ENCODE measurements at regions not wholly inside any gene's neighbourhood (a gene's known extent, or its start where the extent isn't known, plus 50 kb on each side); places are given as distances from the start of the nearest gene placed in this dataset.

GRCh38 chr5:86865256-86865785 lies 247.6 kb downstream of the COX7C start:
- Histone ChIP-seq H3K36me3 (replicated peaks in 1 of 2; ENCODE audit: control extremely low read depth in 1 of 2, control insufficient read depth in 1 of 2, extremely low read depth in 1 of 2, insufficient read depth in 2 of 2, low read length in 1 of 2) (no peaks in the 10 kb centered on the region), H3K27ac (ENCODE audit: low read length in 2 of 2) (no peak overlapping the region), H3K27me3 (replicated peaks in 1 of 4; ENCODE audit: control extremely low read depth in 1 of 4, control insufficient read depth in 3 of 4, insufficient read depth in 4 of 4, low read length in 3 of 4) (no peaks in the 10 kb centered on the region), H3K79me2 (ENCODE audit: control insufficient read depth, insufficient read depth, low read length) (no peaks in the 10 kb centered on the region), H3K9ac (ENCODE audit: low read length) (no peak overlapping the region), H3K9me3 (ENCODE audit: control extremely low read depth in 1 of 3, control insufficient read depth in 2 of 3, insufficient read depth in 1 of 3, low read length in 2 of 3) (no peaks in the 10 kb centered on the region), H4K20me1 (ENCODE audit: control insufficient read depth, insufficient read depth, low read length, poor library complexity, severe bottlenecking) (no peaks in the 10 kb centered on the region), H2AFZ (ENCODE audit: insufficient read depth, low read depth, low read length, poor library complexity, severe bottlenecking) (no peak overlapping the region), H3K4me3 (ENCODE audit: control extremely low read depth in 1 of 5, extremely low read depth in 1 of 5, insufficient read depth in 1 of 5, low read depth in 2 of 5, low read length in 4 of 5) (no peak overlapping the region), H3K4me1 (ENCODE audit: control insufficient read depth in 2 of 2, insufficient read depth in 2 of 2, low read length in 2 of 2) (no peaks in the 10 kb centered on the region), H3K4me2 (replicated peaks; ENCODE audit: low read depth, low read length, poor library complexity, severe bottlenecking) (no peak overlapping the region)
- Mint-ChIP-seq H3K4me1 (no peaks in the 10 kb centered on the region), H3K27me3 (peaks cover 2% of the 10 kb centered on the region), H3K9me3 (ENCODE audit: insufficient read depth) (no peaks in the 10 kb centered on the region), H3K4me3 (no peak overlapping the region), H3K27ac (no peak overlapping the region)
- CTCF ChIA-PET = no interaction called here
- DNase-seq = no peak
- POLR2A ChIA-PET = no interaction called here
- intact Hi-C loops (cut with micrococcal nuclease) = no loop called here
- WGBS (ENCODE audit: insufficient coverage) = 100% methylated on average over 1 of the region's 2 CpGs
- no peak for ATAC-seq (ENCODE audit: low read depth)
- TF ChIP-seq CTCF (IDR thresholded peaks at IDR 0.05) (no peak), EZH2 (IDR thresholded peaks at IDR 0.05; ENCODE audit: borderline replicate concordance, insufficient read depth, low read depth, low read length, poor library complexity, severe bottlenecking) (no peak)

- no peaks in the 10 kb centered on the region for H3K79me2 ChIP-seq (ENCODE audit: control insufficient read depth, insufficient read depth, low read length)
- CTCF ChIA-PET = interaction anchor here (0.7 kb wide), 1 partner anchor 10 kb away, joined by 3 read pairs; no protein-coding TSS in a partner anchor
- no peak for ATAC-seq (ENCODE audit: low read depth)
- no peak overlapping the region for H3K4me3 Mint-ChIP-seq
- no peak overlapping the region for H3K4me3 ChIP-seq (ENCODE audit: control extremely low read depth in 1 of 5, extremely low read depth in 1 of 5, insufficient read depth in 1 of 5, low read depth in 2 of 5, low read length in 4 of 5)
- H3K9ac ChIP-seq (ENCODE audit: low read length) = no peak overlapping the region
- no peak overlapping the region for H3K4me2 ChIP-seq (replicated peaks; ENCODE audit: low read depth, low read length, poor library complexity, severe bottlenecking)
- H3K9me3 ChIP-seq (ENCODE audit: control extremely low read depth in 1 of 3, control insufficient read depth in 2 of 3, insufficient read depth in 1 of 3, low read length in 2 of 3) = no peaks in the 10 kb centered on the region
- no peaks in the 10 kb centered on the region for H3K9me3 Mint-ChIP-seq (ENCODE audit: insufficient read depth)
- no peaks in the 10 kb centered on the region for H3K27me3 ChIP-seq (replicated peaks in 1 of 4; ENCODE audit: control extremely low read depth in 1 of 4, control insufficient read depth in 3 of 4, insufficient read depth in 4 of 4, low read length in 3 of 4)
- TF ChIP-seq EZH2 (IDR thresholded peaks at IDR 0.05; ENCODE audit: borderline replicate concordance, insufficient read depth, low read depth, low read length, poor library complexity, severe bottlenecking) (no peak), CTCF (IDR thresholded peaks at IDR 0.05) (no peak)
- H3K27ac ChIP-seq (ENCODE audit: low read length in 2 of 2) = no peak overlapping the region
- no peak for DNase-seq
- H4K20me1 ChIP-seq (ENCODE audit: control insufficient read depth, insufficient read depth, low read length, poor library complexity, severe bottlenecking) = no peaks in the 10 kb centered on the region
- H3K4me1 Mint-ChIP-seq = no peaks in the 10 kb centered on the region
- 87% methylated on average over 1 of the region's 1 CpG for WGBS (ENCODE audit: insufficient coverage)
- peaks cover 2% of the 10 kb centered on the region for H3K27me3 Mint-ChIP-seq
- no peak overlapping the region for H3K27ac Mint-ChIP-seq
- H2AFZ ChIP-seq (ENCODE audit: insufficient read depth, low read depth, low read length, poor library complexity, severe bottlenecking) = no peak overlapping the region
- POLR2A ChIA-PET = no interaction called here
- no peaks in the 10 kb centered on the region for H3K4me1 ChIP-seq (ENCODE audit: control insufficient read depth in 2 of 2, insufficient read depth in 2 of 2, low read length in 2 of 2)
- intact Hi-C loops (cut with micrococcal nuclease) = no loop called here
- H3K36me3 ChIP-seq (replicated peaks in 1 of 2; ENCODE audit: control extremely low read depth in 1 of 2, control insufficient read depth in 1 of 2, extremely low read depth in 1 of 2, insufficient read depth in 2 of 2, low read length in 1 of 2) = no peaks in the 10 kb centered on the region
Observed at GRCh38 chr5:86866036-86866435, 248.3 kb downstream of the COX7C start.

All from B cell (primary cell).